ENCODE measurements at regions not wholly inside any gene's neighbourhood (a gene's known extent, or its start where the extent isn't known, plus 50 kb on each side); places are given as distances from the start of the nearest gene placed in this dataset.

- TF ChIP-seq CTCF (IDR thresholded peaks at IDR 0.05; ENCODE audit: poor library complexity, severe bottlenecking): no peak
- Histone ChIP-seq H3K4me3 (ENCODE audit: severe bottlenecking) (no peak overlapping the region), H3K27me3 (ENCODE audit: insufficient read depth, poor library complexity, severe bottlenecking) (no peaks in the 10 kb centered on the region), H3K27ac (ENCODE audit: poor library complexity, severe bottlenecking) (no peak overlapping the region), H3K9me3 (ENCODE audit: severe bottlenecking) (no peaks in the 10 kb centered on the region), H3K4me1 (ENCODE audit: insufficient read depth, poor library complexity, severe bottlenecking) (no peaks in the 10 kb centered on the region), H3K36me3 (ENCODE audit: low read depth) (no peaks in the 10 kb centered on the region)
- ATAC-seq (ENCODE audit: low read depth): no peak
- DNase-seq (ENCODE audit: low spot score): no peak
These were observed 169.9 kb downstream of the DCK start for GRCh38 chr4:71163317-71163716.

GRCh38 chr4:71167083-71167482 lies 171.7 kb upstream of the SLC4A4 start:
- DNase-seq (ENCODE audit: low spot score) (no peak), ATAC-seq (ENCODE audit: low read depth) (no peak)
- no peak for TF ChIP-seq CTCF (IDR thresholded peaks at IDR 0.05; ENCODE audit: poor library complexity, severe bottlenecking)
- H3K27ac ChIP-seq (ENCODE audit: poor library complexity, severe bottlenecking): no peak overlapping the region
- no peaks in the 10 kb centered on the region for H3K9me3 ChIP-seq (ENCODE audit: severe bottlenecking)
- H3K4me3 ChIP-seq (ENCODE audit: severe bottlenecking): no peak overlapping the region
- no peaks in the 10 kb centered on the region for H3K27me3 ChIP-seq (ENCODE audit: insufficient read depth, poor library complexity, severe bottlenecking)
- H3K36me3 ChIP-seq (ENCODE audit: low read depth): no peaks in the 10 kb centered on the region
- no peaks in the 10 kb centered on the region for H3K4me1 ChIP-seq (ENCODE audit: insufficient read depth, poor library complexity, severe bottlenecking)

- ATAC-seq (ENCODE audit: low read depth): no peak
- no peak for TF ChIP-seq CTCF (IDR thresholded peaks at IDR 0.05; ENCODE audit: poor library complexity, severe bottlenecking)
- no peak overlapping the region for H3K4me3 ChIP-seq (ENCODE audit: severe bottlenecking)
- DNase-seq (ENCODE audit: low spot score): no peak
- H3K4me1 ChIP-seq (ENCODE audit: insufficient read depth, poor library complexity, severe bottlenecking): no peaks in the 10 kb centered on the region
- H3K9me3 ChIP-seq (ENCODE audit: severe bottlenecking): no peaks in the 10 kb centered on the region
- no peaks in the 10 kb centered on the region for H3K27me3 ChIP-seq (ENCODE audit: insufficient read depth, poor library complexity, severe bottlenecking)
- no peak overlapping the region for H3K27ac ChIP-seq (ENCODE audit: poor library complexity, severe bottlenecking)
- H3K36me3 ChIP-seq (ENCODE audit: low read depth): no peaks in the 10 kb centered on the region
These were observed 167.2 kb upstream of the SLC4A4 start for GRCh38 chr4:71171592-71171991.

GRCh38 chr4:71181332-71181731 lies 157.5 kb upstream of the SLC4A4 start:
- TF ChIP-seq CTCF (IDR thresholded peaks at IDR 0.05; ENCODE audit: poor library complexity, severe bottlenecking): no peak

GRCh38 chr4:71184195-71184781 lies 154.5 kb upstream of the SLC4A4 start:
- no peaks in the 10 kb centered on the region for H3K4me1 ChIP-seq (ENCODE audit: insufficient read depth, poor library complexity, severe bottlenecking)
- H3K27ac ChIP-seq (ENCODE audit: poor library complexity, severe bottlenecking): no peak overlapping the region
- H3K36me3 ChIP-seq (ENCODE audit: low read depth): no peaks in the 10 kb centered on the region
- H3K9me3 ChIP-seq (ENCODE audit: severe bottlenecking): no peaks in the 10 kb centered on the region
- DNase-seq (ENCODE audit: low spot score) (no peak), ATAC-seq (ENCODE audit: low read depth) (peak; percentile 22; the same call in 1 of the 3 replicates)
- peak; percentile 84 for TF ChIP-seq CTCF (IDR thresholded peaks at IDR 0.05; ENCODE audit: poor library complexity, severe bottlenecking)
- no peak overlapping the region for H3K4me3 ChIP-seq (ENCODE audit: severe bottlenecking)
- H3K27me3 ChIP-seq (ENCODE audit: insufficient read depth, poor library complexity, severe bottlenecking): peaks cover 44% of the 10 kb centered on the region

More at GRCh38 chr4:71181332-71181731, 157.5 kb upstream of the SLC4A4 start:
- DNase-seq (ENCODE audit: low spot score) (no peak), ATAC-seq (ENCODE audit: low read depth) (no peak)
- Histone ChIP-seq H3K4me3 (ENCODE audit: severe bottlenecking) (no peak overlapping the region), H3K9me3 (ENCODE audit: severe bottlenecking) (no peaks in the 10 kb centered on the region), H3K27me3 (ENCODE audit: insufficient read depth, poor library complexity, severe bottlenecking) (peaks cover 19% of the 10 kb centered on the region), H3K4me1 (ENCODE audit: insufficient read depth, poor library complexity, severe bottlenecking) (no peaks in the 10 kb centered on the region), H3K36me3 (ENCODE audit: low read depth) (no peaks in the 10 kb centered on the region), H3K27ac (ENCODE audit: poor library complexity, severe bottlenecking) (no peak overlapping the region)
